Occipital lobe (tissue), 1 donor: ENCODE measurements at regions not wholly inside any gene's neighbourhood (a gene's known extent, or its start where the extent isn't known, plus 50 kb on each side); places are given as distances from the start of the nearest gene placed in this dataset.
"Not testable (repeated sequence)": the region's sequence is repeated elsewhere in the genome, so short reads cannot be mapped to it uniquely, and the experiment has no call there.

Experiments
- DNase-seq: peaks from one replicate; lab custom pipeline; 2025; lab: John Stamatoyannopoulos, UW

DNA sequence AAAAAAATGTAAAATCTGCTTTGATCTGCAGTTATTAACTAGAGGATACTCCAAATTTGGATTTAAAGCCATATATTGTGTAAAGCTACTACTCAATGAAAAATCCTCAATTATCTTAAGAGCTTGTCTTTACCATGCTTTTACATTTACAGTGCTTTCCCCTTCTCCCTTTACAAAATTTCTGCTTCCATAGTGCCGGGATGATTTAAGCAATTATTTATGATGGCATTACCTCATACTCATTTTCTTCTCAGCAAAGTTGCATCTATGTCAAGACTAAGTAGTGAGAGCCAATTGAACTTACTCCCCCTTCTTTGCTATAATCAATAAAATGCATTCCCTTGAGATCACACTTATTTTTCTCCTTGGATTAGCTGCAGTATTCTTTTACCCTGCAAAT is 505.4 kb upstream of the AGA start:
- DNase-seq: no peak

DNA sequence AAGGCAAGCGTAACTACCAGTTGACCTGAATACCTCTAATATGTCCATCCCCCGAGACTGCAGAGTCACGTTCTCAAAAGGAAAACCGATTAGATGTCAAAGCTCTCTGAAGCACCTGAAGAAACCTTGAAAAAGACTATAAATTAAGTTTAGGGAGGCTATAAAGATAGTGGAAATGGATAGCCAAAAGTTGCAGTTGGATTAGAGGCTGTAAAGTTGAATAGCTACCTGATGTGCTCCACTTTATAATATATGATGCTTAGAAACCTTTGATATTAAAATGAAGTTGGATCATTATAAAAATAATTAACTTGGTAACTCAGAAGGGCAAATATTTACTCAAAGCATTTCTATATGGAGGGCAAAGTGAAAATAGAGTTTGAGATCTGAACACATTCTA is 506.6 kb upstream of the AGA start:
- DNase-seq: no peak

DNA sequence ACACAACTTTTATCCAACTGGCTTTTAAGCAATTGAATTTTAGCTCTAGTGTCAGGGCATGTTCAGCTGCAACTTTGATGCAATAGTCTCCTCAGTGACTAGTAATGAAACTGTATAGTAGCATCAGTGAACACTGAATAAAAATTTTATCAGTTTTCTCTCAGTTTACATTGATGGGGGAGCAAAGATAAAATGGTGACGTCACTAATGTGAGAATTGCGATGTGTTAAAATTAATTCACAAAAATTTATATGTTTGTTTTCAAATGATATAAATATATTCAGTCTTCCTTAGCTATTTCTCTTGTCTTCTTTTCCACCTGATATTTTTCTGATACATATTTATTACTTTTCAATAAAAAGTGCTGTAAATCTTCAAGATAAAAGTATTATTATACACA is 508.8 kb upstream of the AGA start:
- DNase-seq: no peak

DNA sequence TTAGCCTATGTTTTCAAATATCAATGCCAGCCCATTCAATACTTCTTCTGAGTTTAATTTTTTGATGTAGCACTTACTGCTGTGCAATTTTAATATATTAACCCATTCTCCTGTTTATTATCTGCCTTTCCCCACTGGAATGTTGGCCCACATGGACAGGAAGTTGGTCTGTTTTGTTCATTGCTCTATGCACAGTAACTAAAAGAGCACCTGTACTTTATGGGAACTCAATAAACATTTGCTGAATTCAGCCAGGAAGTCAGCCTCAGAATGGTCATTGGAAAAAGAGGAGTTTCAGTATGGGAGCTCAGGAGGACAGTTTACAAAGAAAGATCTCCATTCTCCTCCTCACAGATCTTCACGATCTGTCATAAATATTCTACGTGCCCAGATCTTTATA is 510.5 kb upstream of the AGA start:
- no peak for DNase-seq

DNA sequence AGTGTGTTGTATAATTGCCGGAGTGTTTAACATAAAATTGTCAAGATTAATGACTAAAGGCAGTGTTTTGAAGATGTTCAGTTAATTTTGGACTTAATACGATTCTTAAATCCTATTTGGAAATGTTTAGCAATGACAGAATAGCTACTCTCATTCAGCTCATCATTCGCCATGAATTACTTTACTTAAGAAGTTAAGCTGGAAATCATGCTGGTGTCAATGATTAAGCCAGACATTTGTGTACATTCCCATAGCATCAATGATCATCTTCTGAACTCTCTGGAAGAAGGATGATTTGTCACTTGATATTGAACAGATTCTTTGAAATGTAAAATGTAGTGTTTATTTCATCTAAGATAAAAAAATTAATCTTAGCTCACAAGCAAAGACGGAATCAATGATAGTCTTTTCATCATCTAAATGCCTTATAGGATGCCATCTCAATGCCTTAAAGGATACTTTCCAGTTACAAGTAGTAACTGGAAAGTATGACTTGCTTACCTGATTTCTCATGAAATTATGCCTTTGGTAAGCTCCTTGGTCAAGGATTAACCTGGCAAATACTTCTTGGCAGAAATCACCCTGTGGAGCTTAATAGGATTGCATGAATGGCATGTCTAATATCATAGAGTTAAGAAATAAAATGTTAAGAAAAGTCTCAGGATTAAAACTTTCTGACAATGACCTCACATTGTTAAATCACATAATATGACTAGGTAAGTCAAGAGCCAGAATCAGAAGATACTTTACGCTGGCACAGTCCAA is 515.5 kb upstream of the AGA start:
- DNase-seq: no peak

DNA sequence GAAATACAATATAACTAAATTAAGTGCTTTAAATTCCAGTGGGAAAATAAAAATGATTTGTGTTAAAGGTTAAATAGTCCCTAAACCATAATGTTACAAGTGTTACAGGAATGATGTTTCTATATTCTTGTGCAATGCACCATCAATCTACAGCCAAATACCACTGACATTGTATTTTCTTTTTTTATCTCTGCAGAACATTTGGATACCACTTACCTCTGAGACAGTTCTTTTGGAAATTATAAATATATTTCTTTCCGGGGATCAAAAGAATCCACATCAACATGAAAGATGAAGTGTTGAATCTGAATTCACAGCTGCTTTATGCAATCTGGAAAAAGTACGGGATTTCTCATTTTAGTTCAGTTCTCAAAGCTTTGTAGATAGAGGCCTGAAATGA is 518.3 kb upstream of the AGA start:
- no peak for DNase-seq

DNA sequence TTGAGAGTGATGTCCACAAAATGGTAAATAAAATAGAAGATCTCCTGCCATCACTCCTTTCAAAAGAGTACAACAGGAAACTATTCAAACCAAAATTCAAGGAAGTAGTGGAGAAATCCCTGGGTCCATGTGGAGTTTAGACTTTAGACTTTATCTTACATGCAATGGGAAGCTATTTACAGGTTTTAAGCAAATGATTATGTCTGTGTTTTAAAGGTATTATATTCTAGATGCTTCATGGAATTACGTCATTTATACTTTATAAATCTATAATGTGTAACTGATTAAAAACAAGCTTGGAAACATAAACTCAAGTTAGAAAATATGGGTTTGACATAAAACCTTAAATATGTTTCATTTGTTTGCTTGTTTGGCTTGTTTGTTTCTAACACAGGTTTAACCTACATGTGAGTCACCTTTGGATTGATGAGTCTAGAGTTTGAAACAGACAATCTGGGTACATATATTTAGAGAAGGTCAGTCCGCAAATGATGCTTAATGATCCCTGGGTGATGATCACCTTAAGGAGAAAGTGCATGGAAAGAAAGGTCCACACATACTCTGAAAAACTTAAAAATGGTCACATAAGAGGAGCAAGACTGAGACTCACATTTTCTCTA is 519.6 kb upstream of the AGA start:
- DNase-seq: no peak

DNA sequence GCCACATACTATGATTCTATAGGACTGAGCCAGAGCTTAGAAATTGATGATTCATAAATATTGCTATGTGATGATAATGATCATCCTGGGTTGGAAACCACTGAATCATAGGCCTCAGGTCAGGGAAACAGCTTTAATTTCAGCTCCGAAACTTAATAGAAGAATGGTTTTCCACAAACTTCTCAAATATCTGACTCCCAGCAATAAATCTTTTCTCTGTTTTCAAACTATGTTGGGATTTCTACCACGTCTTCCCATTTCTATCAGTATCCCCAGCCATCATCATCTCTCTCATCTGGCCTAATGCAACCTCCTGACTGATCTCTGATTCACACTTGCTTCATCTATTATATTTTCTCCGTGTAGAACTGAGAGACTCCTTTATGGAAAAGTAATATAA is 521.8 kb upstream of the AGA start:
- DNase-seq: no peak

DNA sequence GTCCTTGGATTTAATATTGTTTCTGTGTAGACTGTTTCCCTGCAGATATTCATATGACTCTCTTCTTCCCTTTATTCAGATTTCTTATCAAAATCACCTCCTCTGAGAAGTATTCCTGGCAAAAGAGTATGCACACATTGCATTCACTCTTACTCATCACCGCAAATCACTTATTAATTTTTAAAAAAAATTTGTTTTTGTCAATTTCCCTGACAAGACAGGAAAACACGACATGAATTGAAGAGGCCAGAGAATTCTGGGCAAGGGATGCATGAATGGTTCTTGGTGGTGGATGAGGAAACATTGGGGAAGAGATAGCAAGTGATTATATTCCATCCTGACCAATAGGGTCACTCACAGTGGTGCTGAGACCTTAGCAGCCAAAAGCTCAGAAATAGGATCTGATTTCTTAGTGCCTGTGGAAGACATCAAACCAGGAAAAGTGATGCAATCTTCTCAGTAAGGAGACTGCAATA is 522.5 kb upstream of the AGA start:
- DNase-seq: no peak

DNA sequence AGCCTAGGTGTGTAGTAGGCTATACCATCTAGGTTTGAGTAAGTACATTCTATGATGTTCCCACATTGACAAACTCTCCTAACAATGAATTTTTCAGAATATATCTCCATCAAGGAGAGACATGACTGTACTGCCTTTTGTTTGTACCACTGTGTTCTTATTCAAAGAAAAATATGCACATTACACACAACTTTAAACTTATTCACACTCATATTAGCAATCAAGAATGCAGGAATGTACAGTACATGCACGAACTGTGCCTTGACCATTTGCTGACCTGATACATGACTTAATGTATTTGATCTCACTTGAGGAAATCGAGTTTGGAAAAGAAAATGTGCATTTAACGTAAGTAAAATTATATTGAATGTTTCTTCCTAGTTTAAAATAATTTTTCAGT is 525.1 kb upstream of the AGA start:
- no peak for DNase-seq

DNA sequence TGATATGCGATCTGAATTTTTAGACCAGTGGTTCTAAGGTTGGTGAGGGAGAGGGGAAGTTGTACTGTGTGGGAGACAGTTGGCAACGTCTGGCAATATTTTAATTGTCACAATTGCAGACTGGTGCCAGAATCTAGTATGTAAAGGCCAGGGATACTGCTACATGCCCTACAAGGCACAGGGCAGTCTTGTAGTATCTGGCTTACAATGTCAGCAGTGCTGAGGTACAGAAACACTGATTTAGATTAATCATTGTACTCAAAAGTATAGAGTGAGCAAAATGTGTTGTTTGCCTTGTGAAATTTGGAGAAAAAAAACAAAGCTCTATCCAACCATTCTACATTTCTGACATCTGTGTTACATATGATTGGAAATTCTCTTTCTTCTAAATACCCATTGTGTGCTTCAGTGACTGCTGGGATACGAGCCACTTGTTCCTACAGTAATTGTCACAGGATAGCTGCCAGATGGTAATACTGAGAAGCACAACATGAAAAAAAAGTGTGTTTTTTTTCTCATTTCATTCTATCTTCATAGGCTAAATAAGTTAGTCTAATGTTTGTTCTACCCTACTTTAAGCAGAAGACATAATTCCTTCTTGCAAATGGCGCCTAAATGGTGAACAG is 526.7 kb upstream of the AGA start:
- no peak for DNase-seq

DNA sequence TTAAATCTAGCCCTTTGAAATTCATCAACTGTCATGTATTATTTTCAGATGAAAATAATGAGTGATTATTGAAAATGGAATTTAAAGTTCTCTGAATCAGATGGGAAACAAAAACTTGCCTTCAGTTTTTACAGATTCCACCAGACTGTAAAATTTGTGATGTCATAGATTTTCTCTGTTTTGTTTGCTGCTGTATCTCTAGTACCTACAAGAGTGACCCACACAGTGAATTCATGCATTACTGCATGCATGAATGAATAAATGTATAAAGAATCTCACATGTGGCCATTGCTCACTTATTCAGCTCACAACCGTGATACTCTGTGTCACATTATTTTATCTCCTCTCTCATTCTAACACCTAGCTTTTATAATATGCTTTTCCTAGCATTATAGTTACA is 532.2 kb upstream of the AGA start:
- no peak for DNase-seq

DNA sequence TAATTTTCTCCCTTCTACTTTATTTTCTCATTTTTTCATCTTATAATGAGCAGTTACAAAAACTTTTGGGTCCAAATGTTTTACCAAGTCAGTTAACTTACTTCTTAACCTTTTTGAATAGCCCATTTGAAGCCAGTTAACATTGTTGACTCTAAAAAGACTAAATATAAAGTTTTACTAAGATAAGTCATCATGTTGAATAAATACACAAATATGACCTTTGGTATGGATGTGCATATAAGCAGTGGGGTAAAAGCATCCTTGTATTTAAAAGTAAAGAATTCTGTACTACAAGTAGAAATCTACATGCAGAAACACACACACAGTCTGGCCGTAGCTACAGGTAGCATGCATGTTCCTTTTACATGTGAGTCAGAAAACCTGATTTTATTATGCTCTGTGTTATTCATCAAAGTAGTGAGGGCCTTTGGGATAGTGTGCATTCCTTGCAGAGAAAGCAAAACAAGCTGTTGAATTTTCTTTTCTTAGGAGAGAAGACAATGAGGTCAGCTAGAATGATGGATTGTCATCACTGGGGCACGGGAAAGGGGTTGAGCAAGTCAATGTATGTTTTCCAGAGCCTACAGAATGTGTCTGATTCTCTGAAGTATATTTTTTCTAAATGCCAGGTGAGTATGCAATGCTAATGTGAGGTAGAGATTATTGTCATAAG is 533.2 kb upstream of the AGA start:
- DNase-seq: no peak

DNA sequence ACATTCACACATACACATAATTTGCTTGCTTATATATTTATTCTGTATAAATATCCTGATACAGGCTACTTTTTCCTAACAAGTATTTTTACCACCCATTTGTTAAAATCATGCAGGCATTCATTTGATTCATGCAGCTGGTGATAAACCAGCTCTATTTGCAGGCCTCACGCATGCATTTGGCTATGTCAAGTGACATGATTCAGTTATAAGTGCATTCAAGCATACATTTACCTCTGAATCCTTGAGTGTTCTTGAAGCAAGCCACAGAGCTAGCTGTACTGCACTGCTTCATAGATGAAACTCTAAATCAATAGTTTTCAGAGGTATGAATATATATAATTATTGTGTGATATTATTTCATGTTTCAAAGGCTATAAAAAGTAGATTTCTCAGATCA is 544.0 kb upstream of the AGA start:
- DNase-seq: no peak

DNA sequence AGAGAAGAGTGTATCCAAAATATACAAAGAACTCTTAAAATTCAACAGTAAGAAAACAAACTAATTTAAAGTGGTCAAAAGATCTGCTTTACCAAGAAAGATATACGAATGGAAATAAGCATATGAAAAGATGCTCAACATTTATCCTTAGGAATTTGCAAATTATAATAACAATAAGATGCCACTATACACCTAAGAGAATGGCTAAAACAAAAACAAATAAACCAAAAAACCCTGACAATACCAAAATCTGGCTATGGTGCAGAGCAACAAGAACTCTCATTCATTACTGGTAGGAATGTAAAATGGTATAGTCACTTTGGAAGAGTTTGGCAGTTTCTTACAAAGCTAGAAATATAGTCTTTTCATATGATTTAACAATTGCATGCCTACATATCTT is 545.7 kb upstream of the AGA start:
- no peak for DNase-seq

DNA sequence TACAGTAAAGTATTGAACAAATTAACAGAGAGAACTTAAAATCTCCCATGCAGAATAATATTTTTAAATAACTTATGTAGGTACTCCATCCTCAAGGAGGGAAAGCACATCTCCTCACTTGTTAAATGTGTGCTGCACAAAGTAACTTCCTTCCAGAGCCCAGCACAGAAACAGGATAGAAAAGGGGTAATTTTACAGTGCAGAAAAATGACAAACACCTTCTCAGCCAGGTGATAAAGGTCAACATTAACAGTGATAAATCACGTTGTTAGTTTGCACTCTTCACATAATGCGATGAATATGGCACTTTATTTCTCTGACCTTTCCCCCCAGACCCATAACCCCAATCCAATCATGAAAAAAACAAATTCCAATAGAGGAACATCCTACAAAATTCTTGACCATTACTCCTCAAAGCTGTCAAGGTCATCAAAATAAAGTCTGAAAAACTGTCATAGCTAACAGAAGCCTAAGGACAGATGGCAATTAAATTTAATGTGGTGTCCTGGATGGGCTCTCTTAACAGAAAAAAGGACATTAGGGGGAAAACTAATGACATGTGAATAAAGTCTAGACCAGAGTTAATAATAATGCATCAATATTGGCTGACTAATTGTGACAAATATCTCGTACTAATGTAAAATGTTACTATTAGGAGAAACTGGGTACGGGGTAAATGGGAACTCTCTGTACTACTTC is 547.4 kb upstream of the AGA start:
- DNase-seq: no peak

DNA sequence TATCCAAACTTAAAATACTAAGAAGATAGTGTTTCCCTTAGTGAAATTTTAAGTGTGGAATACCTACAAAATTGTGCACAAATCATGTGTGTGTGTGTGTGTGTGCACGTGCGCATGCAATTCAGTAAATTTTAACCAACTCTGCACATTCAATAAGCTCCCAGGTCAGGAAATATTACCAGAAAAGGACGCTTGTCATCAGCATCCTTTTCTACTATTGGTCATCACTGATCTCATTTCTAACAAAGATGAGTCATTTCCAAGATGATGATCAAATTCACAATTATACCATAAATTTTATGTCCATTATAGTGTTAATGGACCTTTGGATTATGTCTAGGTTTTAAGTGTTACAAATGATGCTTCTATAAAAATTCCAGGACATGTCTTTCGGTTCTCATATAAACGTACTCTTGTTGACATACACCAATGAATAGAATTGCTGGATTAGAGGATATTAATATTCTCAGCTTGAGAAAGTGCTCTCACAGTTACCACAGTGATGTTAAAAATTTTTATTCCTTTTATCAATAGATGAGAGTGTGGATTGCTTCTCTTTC is 560.9 kb upstream of the AGA start:
- DNase-seq: no peak

DNA sequence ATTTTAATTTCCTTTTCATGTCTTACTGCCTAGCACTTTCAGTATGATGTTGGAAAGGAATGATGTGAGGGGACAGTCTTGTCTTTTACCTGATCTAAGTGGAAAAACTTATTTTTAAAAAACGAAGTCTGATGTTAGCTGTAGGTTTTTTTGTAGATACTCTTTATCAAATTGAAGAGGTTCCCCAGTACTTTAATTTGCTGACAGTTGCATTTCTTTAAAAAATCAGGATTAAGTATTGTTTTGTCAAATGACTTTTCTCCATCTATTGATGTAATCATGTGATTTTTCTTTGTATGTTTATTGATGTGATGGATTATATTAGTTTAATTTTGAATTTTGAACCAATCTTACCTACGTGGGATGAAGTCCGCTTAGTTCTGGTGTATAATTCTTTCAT is 568.4 kb upstream of the AGA start:
- no peak for DNase-seq

DNA sequence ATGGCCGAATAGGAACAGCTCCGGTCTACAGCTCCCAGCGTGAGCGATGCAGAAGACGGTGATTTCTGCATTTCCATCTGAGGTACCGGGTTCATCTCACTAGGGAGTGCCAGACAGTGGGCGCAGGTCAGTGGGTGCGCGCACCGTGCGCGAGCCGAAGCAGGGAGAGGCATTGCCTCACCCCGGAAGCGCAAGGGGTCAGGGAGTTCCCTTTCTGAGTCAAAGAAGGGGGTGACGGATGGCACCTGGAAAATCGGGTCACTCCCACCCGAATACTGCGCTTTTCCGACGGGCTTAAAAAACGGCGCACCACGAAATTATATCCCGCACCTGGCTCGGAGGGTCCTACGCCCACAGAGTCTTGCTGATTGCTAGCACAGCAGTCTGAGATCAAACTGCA is 572.8 kb upstream of the AGA start:
- DNase-seq: not testable (repeated sequence)

DNA sequence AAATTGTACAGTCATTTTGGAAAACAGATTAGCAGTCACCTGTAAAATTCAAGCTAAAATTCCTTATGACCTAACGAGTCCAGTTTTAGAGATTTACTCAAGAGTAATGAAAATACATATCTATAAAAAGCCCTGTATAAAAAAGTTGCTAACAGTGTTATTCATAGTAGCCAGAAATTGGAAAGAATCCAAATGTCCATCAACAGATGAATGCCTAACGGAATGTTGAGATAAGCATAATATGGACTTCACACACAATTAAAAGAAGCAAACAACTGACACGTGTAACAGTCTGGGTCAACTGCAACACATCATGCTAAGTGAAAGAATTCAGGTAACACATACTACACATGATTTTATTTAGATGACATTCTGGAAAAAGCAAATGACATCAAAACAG is 584.8 kb upstream of the AGA start:
- no peak for DNase-seq

DNA sequence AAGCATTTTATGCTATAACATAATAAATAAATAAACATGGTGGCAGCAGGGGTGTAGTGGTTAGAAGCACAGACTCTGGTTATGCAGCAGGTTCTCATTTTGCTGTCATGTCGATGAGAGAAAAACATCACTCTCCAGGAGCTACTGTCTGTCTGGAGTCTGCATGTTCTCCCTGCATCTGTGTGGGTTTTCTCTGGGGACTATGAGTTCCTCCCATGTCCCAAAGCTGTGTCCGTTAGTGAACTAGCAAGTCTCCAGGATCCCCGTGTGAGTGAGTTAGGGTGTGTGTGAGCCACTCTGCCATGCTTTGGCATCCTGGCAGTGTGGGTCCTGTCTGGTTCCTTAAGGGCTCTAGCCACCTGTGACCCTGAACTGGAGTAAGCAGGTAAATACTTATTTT is 585.6 kb upstream of the AGA start:
- DNase-seq: no peak

DNA sequence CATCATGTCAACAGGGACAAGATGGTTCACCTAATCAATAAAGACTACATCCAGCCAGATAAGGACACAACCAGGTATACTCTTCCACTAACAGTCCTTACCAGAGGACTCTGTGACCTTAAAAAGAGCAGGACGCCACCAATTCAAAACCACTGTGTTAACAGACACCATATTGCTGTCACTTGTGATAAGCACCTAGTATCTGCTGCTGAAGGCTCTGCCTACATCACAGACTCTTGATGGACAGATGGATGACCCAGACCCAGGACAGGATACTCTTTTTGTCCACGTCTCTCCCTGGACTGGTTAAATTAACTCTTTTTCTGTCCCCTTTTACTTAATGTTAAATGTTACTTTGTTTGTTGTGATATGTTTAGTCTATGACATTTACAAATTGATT is 586.2 kb upstream of the AGA start:
- no peak for DNase-seq
